CD1c-positive myeloid dendritic cell (primary cell): ENCODE measurements at regions not wholly inside any gene's neighbourhood (a gene's known extent, or its start where the extent isn't known, plus 50 kb on each side); places are given as distances from the start of the nearest gene placed in this dataset.
A peak's percentile ranks its signal among the peaks of the same experiment; 100 is the strongest.

Experiments used
- DNase-seq: peaks from one replicate; pipeline ENCODE4 v3.0.0-alpha.2; 2016; ENCODE audit errors: extremely low spot score

DNA sequence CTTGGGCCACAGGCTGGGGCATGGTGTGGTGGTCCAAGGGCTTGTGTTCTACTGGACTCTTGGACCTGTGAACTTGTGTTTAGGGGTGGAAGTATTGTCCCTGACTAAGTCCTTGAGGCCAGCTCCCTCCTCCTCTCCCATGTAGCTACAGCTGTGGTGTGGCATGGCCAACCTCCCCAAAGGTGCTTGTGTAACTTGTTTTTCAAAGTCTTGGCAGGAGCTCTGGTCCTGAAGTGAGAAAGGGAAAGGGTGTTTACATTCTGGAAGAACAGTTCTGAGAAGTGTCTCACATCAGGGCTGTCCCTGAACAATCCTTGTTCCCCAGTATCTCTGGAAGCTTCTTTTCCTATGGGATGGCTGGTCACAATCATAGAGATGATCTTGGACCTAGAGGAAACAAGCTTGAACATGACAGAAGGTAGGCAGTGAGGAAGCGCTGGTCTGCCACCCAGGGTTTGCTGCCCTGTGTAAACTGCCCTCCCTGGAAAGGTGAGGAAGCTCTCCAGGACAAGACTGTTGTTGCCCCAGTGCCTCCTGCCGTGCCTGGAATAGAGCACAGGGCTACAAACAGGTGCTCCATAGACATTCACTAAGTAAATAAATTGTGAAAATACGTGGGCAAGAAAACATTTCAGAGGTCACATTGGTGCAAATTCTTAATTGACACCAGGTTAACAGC is 64.6 kb upstream of the KLF9 start:
- DNase-seq: no peak

DNA sequence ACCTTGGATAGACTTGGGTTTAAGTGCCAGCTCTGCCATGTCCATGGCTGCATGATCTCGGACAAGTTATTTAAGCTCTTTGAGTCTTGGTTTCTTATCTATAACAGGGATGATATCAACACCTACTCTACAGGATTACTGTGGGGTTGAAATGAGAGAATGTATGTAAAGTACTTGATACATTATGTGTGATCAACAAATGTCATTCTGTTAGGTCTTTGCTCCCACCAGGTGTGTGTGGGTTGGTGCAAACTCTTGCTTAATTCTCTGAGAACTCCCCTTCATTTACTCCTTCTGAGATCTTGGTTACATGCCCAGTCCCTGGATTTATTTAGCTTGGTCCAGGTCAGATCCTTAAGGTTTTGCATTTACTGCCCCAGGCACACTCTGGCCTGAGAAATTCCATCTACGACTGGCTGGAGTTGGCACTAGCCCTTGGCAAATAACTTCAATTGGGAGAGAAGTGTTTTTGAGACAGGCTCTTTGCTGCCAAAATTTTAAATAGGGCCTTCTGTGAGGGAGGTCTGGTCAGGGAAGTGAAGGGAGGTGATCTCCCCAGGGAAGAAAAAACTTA is 63.5 kb upstream of the KLF9 start:
- DNase-seq: no peak

DNA sequence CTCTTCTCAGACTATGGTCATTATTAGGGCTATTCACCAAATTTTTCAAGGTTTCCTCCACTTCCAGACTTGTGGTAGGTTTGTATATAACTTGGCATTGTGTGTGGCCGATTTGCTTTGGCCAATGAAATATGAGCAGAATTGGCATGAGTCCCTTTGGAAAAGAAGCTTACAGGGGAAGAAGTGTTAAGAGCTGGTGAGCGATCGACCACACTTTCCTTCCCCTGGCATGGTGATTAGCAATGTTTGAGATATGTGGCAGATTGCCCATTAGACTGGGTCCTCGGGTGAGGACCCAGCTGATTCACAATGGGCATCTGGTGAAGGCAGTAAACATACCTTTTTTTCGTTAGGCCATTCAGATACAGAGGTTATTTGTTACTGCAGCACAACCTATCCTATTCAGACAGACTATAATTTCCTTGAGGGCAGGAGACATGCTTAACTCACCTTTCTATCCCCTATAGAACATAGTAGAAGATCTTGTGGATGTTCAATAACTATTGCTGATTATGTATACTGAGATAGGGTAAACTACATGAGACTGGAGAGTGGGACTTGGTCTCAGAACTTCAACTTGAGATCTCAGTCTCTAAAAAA is 62.8 kb upstream of the KLF9 start:
- DNase-seq: no peak

DNA sequence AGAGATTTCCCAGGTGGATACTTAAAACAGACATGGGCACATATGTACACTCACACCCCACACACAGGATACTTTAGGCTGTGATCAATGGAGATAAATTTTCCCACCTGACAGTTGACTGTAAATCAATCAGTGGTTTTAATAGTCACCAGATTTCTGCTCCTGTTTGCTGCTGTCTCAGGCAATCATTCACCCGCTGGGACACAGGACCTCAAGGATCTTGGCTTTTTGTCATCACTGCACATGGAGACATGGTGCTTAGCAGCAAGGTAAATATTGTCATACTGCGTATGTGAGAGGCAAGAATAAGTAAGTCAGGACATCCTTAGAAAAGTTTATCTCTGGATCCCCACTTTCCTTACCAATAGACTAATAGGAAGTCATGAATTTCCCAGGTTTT is 60.8 kb upstream of the KLF9 start:
- DNase-seq: no peak

DNA sequence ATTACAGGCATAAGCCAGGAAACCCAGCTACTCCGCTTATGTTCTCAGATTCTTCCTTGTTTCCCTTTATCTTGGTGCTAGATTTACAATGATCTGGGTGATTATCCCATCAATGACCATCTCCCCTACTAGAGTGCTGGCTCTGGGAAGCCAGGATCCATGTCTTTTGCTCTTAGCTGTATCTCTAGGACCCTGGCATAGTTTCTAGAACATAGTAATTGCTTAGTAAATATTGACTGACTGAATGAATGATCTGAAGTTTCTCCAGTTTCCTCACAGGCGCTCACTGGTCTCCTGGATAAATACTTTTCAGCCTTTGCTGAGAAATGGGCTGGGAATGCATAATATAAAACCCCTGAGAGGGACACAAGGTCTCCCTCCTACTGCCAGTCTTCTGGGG is 60.0 kb upstream of the KLF9 start:
- no peak for DNase-seq

DNA sequence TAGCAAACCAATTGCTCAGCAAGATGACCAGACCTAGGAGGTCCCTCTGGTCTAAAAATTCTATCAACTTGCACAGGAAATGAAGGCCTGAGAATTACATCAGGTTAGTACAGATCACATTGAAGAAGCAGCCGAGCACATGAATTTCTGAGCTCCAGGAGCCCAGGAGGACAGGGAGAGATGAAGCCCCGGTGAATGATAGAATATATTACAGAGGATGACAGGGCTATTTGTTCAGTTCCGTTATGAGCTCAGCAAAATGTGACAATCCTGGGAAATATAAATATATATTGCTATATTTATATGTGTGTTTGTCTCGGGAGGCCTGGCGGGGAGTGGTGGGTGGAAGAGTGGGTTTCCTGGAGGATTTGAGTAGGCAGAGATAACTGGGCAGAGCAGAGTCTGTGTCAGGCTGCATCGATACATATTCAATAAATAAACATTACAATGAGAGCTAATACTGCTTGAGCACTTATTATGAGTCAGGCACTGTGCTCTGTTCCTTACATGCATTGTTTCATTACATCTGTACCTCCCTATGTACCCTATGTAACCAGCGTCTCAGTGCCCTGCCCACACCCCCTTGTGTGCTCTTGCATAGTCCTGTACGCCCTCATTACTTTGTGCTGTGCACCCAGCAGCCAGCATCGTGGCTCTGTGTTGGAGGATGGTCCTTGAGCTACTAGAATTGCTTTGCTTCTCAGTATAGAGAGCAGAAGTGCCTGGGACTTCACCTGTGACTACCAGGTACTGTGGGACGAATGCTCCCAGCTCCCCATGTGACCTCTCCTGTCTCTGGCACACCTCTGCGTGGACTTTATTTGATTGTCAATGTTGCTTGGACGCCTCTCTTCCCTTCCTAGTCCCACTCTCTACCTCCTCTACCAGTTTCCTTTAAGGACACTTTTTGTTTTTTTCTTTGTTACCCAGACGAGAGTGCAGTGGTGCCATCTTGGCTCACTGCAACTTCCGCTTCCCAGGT is 58.1 kb upstream of the KLF9 start:
- DNase-seq: no peak

DNA sequence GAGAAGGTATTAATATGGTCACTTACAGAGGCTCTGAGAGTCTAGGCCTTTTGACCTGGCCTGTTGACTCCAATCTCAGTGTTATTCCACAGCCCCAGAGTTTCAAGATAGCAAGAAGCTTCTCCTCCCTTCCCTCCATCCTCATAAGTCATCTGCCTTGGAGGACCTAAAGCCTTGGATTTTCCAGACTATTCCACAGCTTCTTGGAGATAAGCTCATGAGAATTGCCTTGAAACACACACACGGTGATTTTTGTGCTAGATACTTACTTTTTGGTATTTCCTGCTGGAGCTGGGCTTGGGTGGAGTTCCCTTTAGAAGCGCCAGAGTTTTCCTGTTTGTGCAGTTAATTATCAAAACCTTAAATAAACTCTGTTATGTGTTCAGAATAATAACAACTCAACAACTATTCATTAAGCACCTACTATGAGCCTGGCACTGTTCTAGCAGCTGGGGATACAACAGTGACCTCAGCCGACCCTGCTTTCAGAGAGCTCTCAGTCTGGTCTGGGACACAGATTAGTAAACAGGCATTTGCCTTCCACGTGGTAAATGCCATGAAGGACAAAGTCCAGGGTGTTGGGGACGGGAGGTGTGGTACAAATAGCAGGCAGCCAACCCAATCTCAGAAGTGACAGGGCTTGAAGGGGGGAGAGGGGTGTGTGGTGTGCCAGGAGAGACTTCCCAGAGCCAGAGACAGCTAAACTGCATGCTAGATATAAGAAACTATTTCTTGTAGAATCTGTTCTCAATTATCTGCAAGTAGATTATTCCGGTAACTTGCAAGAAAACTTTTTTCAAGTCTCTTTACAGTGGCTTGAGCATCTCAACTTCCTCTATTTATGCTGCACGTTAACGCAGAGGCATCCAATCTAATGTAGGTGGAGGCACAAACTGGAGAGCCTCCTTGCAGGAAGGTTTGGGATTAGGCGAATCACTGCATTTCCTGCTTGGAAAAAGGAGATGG is 55.9 kb upstream of the KLF9 start:
- DNase-seq: peak; percentile 38

DNA sequence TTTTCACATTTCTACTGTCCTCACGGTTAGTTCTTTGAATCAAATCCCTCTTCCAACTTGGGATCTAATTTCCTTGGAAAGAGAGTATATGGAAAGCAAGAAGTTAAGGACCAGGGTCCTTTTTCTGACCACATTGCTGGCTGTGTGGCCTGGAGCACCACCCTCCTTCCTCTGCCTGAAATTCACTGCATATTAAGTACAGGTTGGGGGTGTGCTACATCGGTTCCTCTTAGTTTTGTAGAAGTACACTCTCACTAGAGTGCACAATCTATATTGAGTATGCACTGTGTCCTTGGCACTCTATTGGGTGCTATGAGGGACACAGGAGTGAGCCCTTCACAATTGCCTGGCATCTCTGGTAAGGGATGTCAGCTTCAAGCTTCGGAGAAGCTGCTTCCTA is 53.8 kb upstream of the KLF9 start:
- peak; percentile 50 for DNase-seq

DNA sequence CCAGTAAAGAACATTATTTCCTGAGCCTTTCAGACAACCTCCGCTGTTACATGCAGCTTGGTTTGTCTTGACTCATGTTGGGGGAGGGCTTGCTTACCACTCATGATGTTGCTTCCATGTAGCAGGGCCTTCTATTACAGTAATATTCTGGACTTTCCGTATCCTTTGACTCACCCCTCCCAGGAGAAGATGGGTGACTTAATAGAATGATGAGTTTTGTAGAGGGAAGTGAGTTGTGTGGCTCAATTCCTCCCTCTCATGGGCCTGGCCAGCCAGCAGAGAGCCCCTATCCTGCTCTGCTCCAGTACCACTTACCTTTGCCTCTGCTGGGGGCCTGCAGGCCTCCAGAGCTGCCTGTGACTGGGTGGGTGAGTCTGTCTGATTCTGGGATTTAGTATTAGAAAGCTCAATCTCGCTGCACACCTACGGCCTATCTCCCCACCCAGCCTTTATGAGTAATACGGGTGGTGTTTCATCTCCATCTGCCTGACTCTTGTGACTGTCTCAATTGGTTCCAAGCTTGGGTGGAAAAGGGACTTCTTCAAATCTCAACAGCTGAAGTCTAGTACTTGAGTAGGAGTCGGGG is 52.6 kb upstream of the KLF9 start:
- peak; percentile 88 for DNase-seq

DNA sequence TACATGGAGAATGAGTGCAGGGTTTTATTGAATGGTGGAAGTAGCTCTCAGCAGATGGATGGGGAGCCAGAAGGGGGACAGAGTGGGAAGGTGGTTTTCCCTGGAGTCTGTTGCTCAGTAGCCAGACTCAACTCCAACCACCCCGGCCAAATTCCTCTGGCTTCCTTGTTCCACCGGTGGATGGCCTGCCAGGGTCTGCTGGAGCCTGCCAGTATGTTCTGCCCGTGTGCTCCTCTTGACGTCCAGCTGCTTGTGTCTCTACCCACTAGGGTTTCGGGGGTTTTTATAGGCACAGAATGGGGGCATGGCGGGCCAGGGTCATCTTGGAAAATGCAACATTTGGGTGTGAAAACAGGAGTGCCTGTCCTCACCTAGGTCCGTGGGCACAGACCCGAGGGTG is 51.4 kb upstream of the KLF9 start:
- no peak for DNase-seq

DNA sequence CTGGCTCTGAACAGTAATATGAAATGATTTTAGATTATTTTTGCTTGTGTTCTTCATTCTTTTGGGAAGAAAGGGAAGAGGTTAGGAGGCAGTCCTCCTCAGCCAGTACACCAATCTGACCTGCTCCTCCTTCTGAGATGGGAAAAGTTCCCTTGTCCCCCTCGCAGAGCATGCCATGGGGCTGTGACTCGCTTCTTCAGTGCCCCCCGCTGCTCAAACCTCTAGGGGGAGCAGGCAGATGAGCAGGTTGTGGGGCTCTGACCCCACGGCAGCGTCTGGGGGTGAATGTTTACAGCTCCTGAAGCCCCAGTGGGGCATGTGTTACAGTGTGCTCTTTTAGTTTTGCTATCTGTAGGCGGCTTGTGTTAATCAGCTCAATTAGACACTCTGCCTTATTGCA is 50.9 kb upstream of the KLF9 start:
- no peak for DNase-seq
